Mesenchymal stem cell (in vitro differentiated cells and primary cell): ENCODE measurements at regions not wholly inside any gene's neighbourhood (a gene's known extent, or its start where the extent isn't known, plus 50 kb on each side); places are given as distances from the start of the nearest gene placed in this dataset.

Experiments
- DNase-seq: peaks from one replicate; pipeline ENCODE4 v3.0.0-alpha.2; 2013
- H2AFZ ChIP-seq: one replicate; pipeline ENCODE4 v1.6.1; 2013; ENCODE audit warnings: low read depth, mild to moderate bottlenecking, control low read depth, inconsistent platforms, low read length, moderate library complexity
- H2AK5ac ChIP-seq: 2 replicates; pipeline ENCODE4 v1.6.1; 2013; ENCODE audit warnings: low read length, moderate library complexity, mild to moderate bottlenecking, inconsistent platforms; ENCODE audit not compliant: severe bottlenecking
- H2BK120ac ChIP-seq: one replicate; pipeline ENCODE4 v1.6.1; 2013; ENCODE audit warnings: low read depth, mild to moderate bottlenecking, inconsistent platforms, low read length, moderate library complexity
- H2BK12ac ChIP-seq, 2 experiments: one replicate each; pipeline ENCODE4 v1.6.1; 2013; ENCODE audit warnings: inconsistent platforms in 2 of 2, low read length in 2 of 2, mild to moderate bottlenecking in 2 of 2, moderate library complexity in 2 of 2, control low read depth in 1 of 2
- H2BK15ac ChIP-seq: one replicate; pipeline ENCODE4 v1.6.1; 2013; ENCODE audit warnings: mild to moderate bottlenecking, low read depth, inconsistent platforms; ENCODE audit not compliant: poor library complexity, severe bottlenecking
- H2BK5ac ChIP-seq: 2 replicates; pipeline ENCODE4 v1.6.1; 2013; ENCODE audit warnings: low read depth, mild to moderate bottlenecking, low read length, control low read depth, inconsistent platforms; ENCODE audit not compliant: poor library complexity, severe bottlenecking
- H3K14ac ChIP-seq, 2 experiments: one replicate each; pipeline ENCODE4 v1.6.1; 2013; ENCODE audit warnings: inconsistent platforms in 2 of 2, low read length in 2 of 2, control low read depth in 1 of 2, mild to moderate bottlenecking in 1 of 2, moderate library complexity in 1 of 2
- H3K18ac ChIP-seq, 2 experiments: one replicate each; pipeline ENCODE4 v1.6.1; 2013; ENCODE audit warnings: inconsistent platforms in 2 of 2, low read length in 2 of 2, control low read depth in 1 of 2, low read depth in 1 of 2, mild to moderate bottlenecking in 1 of 2
- H3K23ac ChIP-seq, 2 experiments: one replicate each; pipeline ENCODE4 v1.6.1; 2013; ENCODE audit warnings: inconsistent platforms in 2 of 2, low read length in 2 of 2, mild to moderate bottlenecking in 2 of 2, moderate library complexity in 2 of 2, control low read depth in 1 of 2
- H3K27ac ChIP-seq: 2 replicates; pipeline ENCODE4 v1.5.1; 2013; ENCODE audit warnings: mild to moderate bottlenecking, moderate library complexity, low read length, control low read depth, inconsistent platforms; ENCODE audit not compliant: poor library complexity, severe bottlenecking
- H3K27me3 ChIP-seq, 2 experiments: 2 replicates each; pipeline versions ENCODE4 v1.6.1 to v1.7.0; 2013; ENCODE audit warnings: low read length in 2 of 2, mild to moderate bottlenecking in 2 of 2, moderate library complexity in 2 of 2, control low read depth in 1 of 2, inconsistent platforms in 1 of 2; ENCODE audit not compliant: control insufficient read depth in 1 of 2, insufficient read depth in 1 of 2
- H3K36me3 ChIP-seq, 2 experiments: 2 replicates each; pipeline versions ENCODE4 v1.6.1 to v1.7.0; 2013; ENCODE audit warnings: low read length in 2 of 2, control low read depth in 1 of 2, inconsistent platforms in 1 of 2, low read depth in 1 of 2, mild to moderate bottlenecking in 1 of 2; ENCODE audit not compliant: insufficient read depth in 2 of 2, control insufficient read depth in 1 of 2
- H3K4ac ChIP-seq, 2 experiments: one replicate each; pipeline ENCODE4 v1.6.1; 2013; ENCODE audit warnings: inconsistent platforms in 2 of 2, low read length in 2 of 2, mild to moderate bottlenecking in 2 of 2, moderate library complexity in 2 of 2, control low read depth in 1 of 2, low read depth in 1 of 2
- H3K4me1 ChIP-seq: 2 replicates; pipeline ENCODE4 v1.6.1; 2013; ENCODE audit warnings: low read depth, low read length, control low read depth; ENCODE audit not compliant: control insufficient read depth, insufficient read depth
- H3K4me2 ChIP-seq: 2 replicates; pipeline ENCODE4 v1.6.1; 2013; ENCODE audit warnings: low read length, mild to moderate bottlenecking, inconsistent platforms; ENCODE audit not compliant: poor library complexity, severe bottlenecking
- H3K4me3 ChIP-seq, 2 experiments: 2 replicates each; pipeline versions ENCODE4 v1.5.1 to v1.7.0; 2013; ENCODE audit warnings: low read length in 2 of 2, mild to moderate bottlenecking in 2 of 2, control low read depth in 1 of 2, low read depth in 1 of 2; ENCODE audit not compliant: insufficient read depth in 1 of 2
- H3K79me1 ChIP-seq: replicated peaks from 2 replicates; pipeline ENCODE4 v1.6.1; 2013; ENCODE audit warnings: mild to moderate bottlenecking, control low read depth, low read length, inconsistent platforms; ENCODE audit not compliant: poor library complexity, severe bottlenecking
- H3K9ac ChIP-seq: 2 replicates; pipeline ENCODE4 v1.7.0; 2013; ENCODE audit warnings: mild to moderate bottlenecking, low read length, moderate library complexity
- H3K9me3 ChIP-seq: 2 replicates; pipeline ENCODE4 v1.7.0; 2013; ENCODE audit warnings: mild to moderate bottlenecking, low read length; ENCODE audit not compliant: control insufficient read depth
- H4K8ac ChIP-seq: one replicate; pipeline ENCODE4 v1.6.1; 2013; ENCODE audit warnings: inconsistent platforms, mild to moderate bottlenecking, low read length, moderate library complexity
- H4K91ac ChIP-seq: one replicate; pipeline ENCODE4 v1.6.1; 2013; ENCODE audit warnings: mild to moderate bottlenecking, low read length, inconsistent platforms
- WGBS: methylation state at CpG from one replicate; pipeline ENCODE4 v1.1.7; 2013; ENCODE audit warnings: mixed read lengths; 5-methylcytosine and 5-hydroxymethylcytosine counted together

GRCh38 chr4:128373628-128374027 is 86.0 kb upstream of the PGRMC2 start:
- no peak overlapping the region for H2AFZ ChIP-seq

GRCh38 chr4:128371876-128372275 is 84.3 kb upstream of the PGRMC2 start:
- Histone ChIP-seq H3K9me3 (peaks cover 11% of the 10 kb centered on the region), H2AFZ (no peak overlapping the region), H2AK5ac (no peak overlapping the region)

More at GRCh38 chr4:128373628-128374027, 86.0 kb upstream of the PGRMC2 start:
- peak overlapping the region; percentile 1 for H4K8ac ChIP-seq
- H3K14ac ChIP-seq, result no peak overlapping the region
- no peak overlapping the region for H2BK5ac ChIP-seq
- no peak overlapping the region for H4K91ac ChIP-seq
- H3K27ac ChIP-seq, result no peak overlapping the region
- H3K27me3 ChIP-seq, result no peaks in the 10 kb centered on the region
- H2AK5ac ChIP-seq, result peak overlapping the region; percentile 21
- H2BK12ac ChIP-seq, result no peak overlapping the region
- no peak overlapping the region for H3K23ac ChIP-seq
- H3K4ac ChIP-seq, result no peak overlapping the region
- no peak overlapping the region for H3K18ac ChIP-seq
- 73% methylated on average over 2 of the region's 2 CpGs for WGBS
- no peak overlapping the region for H2BK15ac ChIP-seq
- no peak overlapping the region for H3K4me2 ChIP-seq
- no peak overlapping the region for H3K4me3 ChIP-seq
- H3K36me3 ChIP-seq, result peaks cover 0 to 12% of the 10 kb centered on the region in 2 experiments
- peaks cover 1% of the 10 kb centered on the region for H3K4me1 ChIP-seq
- DNase-seq, result no peak
- H3K9me3 ChIP-seq, result peaks cover 14% of the 10 kb centered on the region
- H2BK120ac ChIP-seq, result no peak overlapping the region
- no peak overlapping the region for H3K9ac ChIP-seq
- no peaks in the 10 kb centered on the region for H3K79me1 ChIP-seq

GRCh38 chr4:128371001-128371777 is 83.6 kb upstream of the PGRMC2 start:
- H3K4ac ChIP-seq, result no peak overlapping the region
- H3K9ac ChIP-seq, result peak overlapping the region; percentile 17
- 87% methylated on average over 8 of the region's 8 CpGs for WGBS
- H2BK120ac ChIP-seq, result no peak overlapping the region
- peak overlapping the region; percentile 30 for H3K27ac ChIP-seq
- H3K27me3 ChIP-seq, result no peaks in the 10 kb centered on the region
- peaks cover 4% of the 10 kb centered on the region for H3K9me3 ChIP-seq
- H3K14ac ChIP-seq, result no peak overlapping the region
- H3K4me1 ChIP-seq, result peaks cover 1% of the 10 kb centered on the region
- DNase-seq, result peak; percentile 48
- H3K36me3 ChIP-seq, result peaks cover 0 to 10% of the 10 kb centered on the region in 2 experiments
- no peak overlapping the region for H4K8ac ChIP-seq
- no peak overlapping the region for H3K23ac ChIP-seq
- H2BK5ac ChIP-seq, result no peak overlapping the region
- no peak overlapping the region for H2AFZ ChIP-seq
- H3K18ac ChIP-seq, result no peak overlapping the region
- no peak overlapping the region for H2BK15ac ChIP-seq
- no peak overlapping the region for H2BK12ac ChIP-seq
- H3K79me1 ChIP-seq, result no peaks in the 10 kb centered on the region
- no peak overlapping the region for H3K4me2 ChIP-seq
- H4K91ac ChIP-seq, result no peak overlapping the region
- no peak overlapping the region for H3K4me3 ChIP-seq
- no peak overlapping the region for H2AK5ac ChIP-seq

More at GRCh38 chr4:128371876-128372275, 84.3 kb upstream of the PGRMC2 start:
- Histone ChIP-seq H3K4me3 (no peak overlapping the region), H3K4me1 (peaks cover 1% of the 10 kb centered on the region), H3K36me3 (peaks cover 0 to 10% of the 10 kb centered on the region in 2 experiments), H3K27ac (no peak overlapping the region), H2BK5ac (no peak overlapping the region), H3K23ac (no peak overlapping the region), H3K27me3 (no peaks in the 10 kb centered on the region), H3K4ac (no peak overlapping the region), H3K14ac (no peak overlapping the region), H3K18ac (no peak overlapping the region), H2BK12ac (no peak overlapping the region), H4K8ac (no peak overlapping the region), H3K79me1 (no peaks in the 10 kb centered on the region), H4K91ac (no peak overlapping the region), H3K9ac (peak overlapping the region; percentile 17), H2BK120ac (no peak overlapping the region), H2BK15ac (no peak overlapping the region), H3K4me2 (no peak overlapping the region)
- DNase-seq, result no peak
- WGBS, result 100% methylated on average over 1 of the region's 2 CpGs

- H3K9ac ChIP-seq, result no peak overlapping the region
- WGBS, result 89% methylated on average over 3 of the region's 4 CpGs
- H3K27me3 ChIP-seq, result no peaks in the 10 kb centered on the region
- no peaks in the 10 kb centered on the region for H3K9me3 ChIP-seq
- no peak overlapping the region for H4K8ac ChIP-seq
- H3K4me3 ChIP-seq, result no peak overlapping the region
- no peak overlapping the region for H2BK5ac ChIP-seq
- no peak overlapping the region for H3K18ac ChIP-seq
- H3K4me2 ChIP-seq, result no peak overlapping the region
- peaks cover 2% of the 10 kb centered on the region for H3K4me1 ChIP-seq
- no peak overlapping the region for H2AK5ac ChIP-seq
- no peak overlapping the region for H2BK120ac ChIP-seq
- H2BK12ac ChIP-seq, result no peak overlapping the region
- no peaks in the 10 kb centered on the region for H3K79me1 ChIP-seq
- no peak overlapping the region for H2BK15ac ChIP-seq
- H2AFZ ChIP-seq, result no peak overlapping the region
- H3K27ac ChIP-seq, result no peak overlapping the region
- no peak for DNase-seq
- H4K91ac ChIP-seq, result no peak overlapping the region
- H3K36me3 ChIP-seq, result peaks cover 0 to 10% of the 10 kb centered on the region in 2 experiments
- no peak overlapping the region for H3K4ac ChIP-seq
- no peak overlapping the region for H3K14ac ChIP-seq
- no peak overlapping the region for H3K23ac ChIP-seq
Observed at GRCh38 chr4:128366212-128366611, 78.6 kb upstream of the PGRMC2 start.
